Upper lobe of left lung (tissue), 4 donors: ENCODE measurements at regions not wholly inside any gene's neighbourhood (a gene's known extent, or its start where the extent isn't known, plus 50 kb on each side); places are given as distances from the start of the nearest gene placed in this dataset.

ENCODE experiments used
- EP300 ChIP-seq, 4 donors: sonication (generic); formaldehyde crosslinking; IDR thresholded peaks; one replicate each; pipeline ENCODE4 v1.5.1; 2017; ENCODE audit warnings: antibody characterized with exemption in 4 of 4, control low read depth in 2 of 4
- POLR2AphosphoS5 ChIP-seq, 2 donors: sonication (generic); formaldehyde crosslinking; IDR thresholded peaks; one replicate each; pipeline ENCODE4 v1.5.1; 2017; ENCODE audit warnings: antibody characterized with exemption in 2 of 2

- TF ChIP-seq EP300 (IDR thresholded peaks at IDR 0.05) (no peak), POLR2AphosphoS5 (IDR thresholded peaks at IDR 0.05) (no peak)
Measured at GRCh38 chr6:139590206-139590605, 215.8 kb upstream of the CITED2 start.
